ENCODE measurements at regions not wholly inside any gene's neighbourhood (a gene's known extent, or its start where the extent isn't known, plus 50 kb on each side); places are given as distances from the start of the nearest gene placed in this dataset.

- no peak for TF ChIP-seq POLR2A (IDR thresholded peaks at IDR 0.05)
- TF ChIP-seq, protein P1, sequence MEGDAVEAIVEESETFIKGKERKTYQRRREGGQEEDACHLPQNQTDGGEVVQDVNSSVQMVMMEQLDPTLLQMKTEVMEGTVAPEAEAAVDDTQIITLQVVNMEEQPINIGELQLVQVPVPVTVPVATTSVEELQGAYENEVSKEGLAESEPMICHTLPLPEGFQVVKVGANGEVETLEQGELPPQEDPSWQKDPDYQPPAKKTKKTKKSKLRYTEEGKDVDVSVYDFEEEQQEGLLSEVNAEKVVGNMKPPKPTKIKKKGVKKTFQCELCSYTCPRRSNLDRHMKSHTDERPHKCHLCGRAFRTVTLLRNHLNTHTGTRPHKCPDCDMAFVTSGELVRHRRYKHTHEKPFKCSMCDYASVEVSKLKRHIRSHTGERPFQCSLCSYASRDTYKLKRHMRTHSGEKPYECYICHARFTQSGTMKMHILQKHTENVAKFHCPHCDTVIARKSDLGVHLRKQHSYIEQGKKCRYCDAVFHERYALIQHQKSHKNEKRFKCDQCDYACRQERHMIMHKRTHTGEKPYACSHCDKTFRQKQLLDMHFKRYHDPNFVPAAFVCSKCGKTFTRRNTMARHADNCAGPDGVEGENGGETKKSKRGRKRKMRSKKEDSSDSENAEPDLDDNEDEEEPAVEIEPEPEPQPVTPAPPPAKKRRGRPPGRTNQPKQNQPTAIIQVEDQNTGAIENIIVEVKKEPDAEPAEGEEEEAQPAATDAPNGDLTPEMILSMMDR (IDR thresholded peaks at IDR 0.05), result no peak
These were observed 123.3 kb downstream of the ARL4C start for GRCh38 chr2:234373481-234374149.

Data from body of pancreas (tissue), 4 donors.